ENCODE measurements at regions not wholly inside any gene's neighbourhood (a gene's known extent, or its start where the extent isn't known, plus 50 kb on each side); places are given as distances from the start of the nearest gene placed in this dataset.

- TF ChIP-seq CTCF (IDR thresholded peaks at IDR 0.05) (no peak), ZFX (IDR thresholded peaks at IDR 0.05; ENCODE audit: borderline replicate concordance) (no peak)
Observed at GRCh38 chr22:48842976-48843375, 984.7 kb downstream of the BRD1 start.
